Fibroblast of lung (primary cell): ENCODE measurements at regions not wholly inside any gene's neighbourhood (a gene's known extent, or its start where the extent isn't known, plus 50 kb on each side); places are given as distances from the start of the nearest gene placed in this dataset.

Experiments used
- EZH2 ChIP-seq: IDR thresholded peaks from 2 replicates; pipeline ENCODE4 v1.5.1; 2012; ENCODE audit warnings: low read length, control low read depth, mild to moderate bottlenecking; ENCODE audit errors: missing control alignments
- TF ChIP-seq, protein P1 (sequence below), 2 donors: IDR thresholded peaks in 1 of 2; conservative IDR thresholded peaks in 1 of 2; 1 replicate in 1 of 2; 2 replicates in 1 of 2; pipeline ENCODE4 v1.5.1; 2011 to 2012; ENCODE audit warnings: low read length in 2 of 2, control low read depth in 1 of 2, inconsistent platforms in 1 of 2, low read depth in 1 of 2, mild to moderate bottlenecking in 1 of 2

DNA sequence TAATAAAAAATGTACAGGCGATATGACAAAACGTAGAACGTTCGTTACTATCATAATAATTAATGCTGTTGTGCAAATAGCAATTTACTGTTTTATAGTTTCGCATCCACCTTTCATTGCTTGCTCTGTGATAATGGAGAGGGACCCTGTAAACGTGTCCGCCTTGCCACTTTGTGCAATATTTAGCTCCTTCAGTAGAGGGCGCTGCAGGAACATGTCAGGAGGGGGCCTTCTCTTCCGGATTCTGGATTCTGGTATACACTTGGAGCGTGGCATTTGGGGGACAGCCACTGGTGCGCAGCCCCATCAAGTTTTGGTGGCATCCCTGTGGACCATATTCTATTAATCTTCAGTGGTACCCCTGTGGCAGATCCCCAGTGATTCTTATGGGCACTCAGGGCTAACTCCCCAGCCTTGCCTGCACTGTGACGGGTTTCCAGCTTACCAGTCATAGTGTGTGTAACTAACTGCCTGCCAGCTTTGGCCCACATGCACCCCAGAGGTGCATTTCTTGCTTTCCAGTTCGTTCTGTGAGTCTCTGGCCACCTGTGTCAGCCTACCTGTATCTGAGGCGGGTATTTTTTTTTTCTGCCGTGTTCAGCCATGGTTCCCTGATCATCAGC, 140.3 kb downstream of the CYRIA start:
- TF ChIP-seq, protein P1, sequence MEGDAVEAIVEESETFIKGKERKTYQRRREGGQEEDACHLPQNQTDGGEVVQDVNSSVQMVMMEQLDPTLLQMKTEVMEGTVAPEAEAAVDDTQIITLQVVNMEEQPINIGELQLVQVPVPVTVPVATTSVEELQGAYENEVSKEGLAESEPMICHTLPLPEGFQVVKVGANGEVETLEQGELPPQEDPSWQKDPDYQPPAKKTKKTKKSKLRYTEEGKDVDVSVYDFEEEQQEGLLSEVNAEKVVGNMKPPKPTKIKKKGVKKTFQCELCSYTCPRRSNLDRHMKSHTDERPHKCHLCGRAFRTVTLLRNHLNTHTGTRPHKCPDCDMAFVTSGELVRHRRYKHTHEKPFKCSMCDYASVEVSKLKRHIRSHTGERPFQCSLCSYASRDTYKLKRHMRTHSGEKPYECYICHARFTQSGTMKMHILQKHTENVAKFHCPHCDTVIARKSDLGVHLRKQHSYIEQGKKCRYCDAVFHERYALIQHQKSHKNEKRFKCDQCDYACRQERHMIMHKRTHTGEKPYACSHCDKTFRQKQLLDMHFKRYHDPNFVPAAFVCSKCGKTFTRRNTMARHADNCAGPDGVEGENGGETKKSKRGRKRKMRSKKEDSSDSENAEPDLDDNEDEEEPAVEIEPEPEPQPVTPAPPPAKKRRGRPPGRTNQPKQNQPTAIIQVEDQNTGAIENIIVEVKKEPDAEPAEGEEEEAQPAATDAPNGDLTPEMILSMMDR (conservative IDR thresholded peaks at IDR 0.05 in 1 of 2, IDR thresholded peaks at IDR 0.05 in 1 of 2; ENCODE audit: low read depth in 1 of 2, low read length in 2 of 2): peak; percentile 42 to 46
- TF ChIP-seq EZH2: no peak
